ENCODE measurements at regions not wholly inside any gene's neighbourhood (a gene's known extent, or its start where the extent isn't known, plus 50 kb on each side); places are given as distances from the start of the nearest gene placed in this dataset.

DNA sequence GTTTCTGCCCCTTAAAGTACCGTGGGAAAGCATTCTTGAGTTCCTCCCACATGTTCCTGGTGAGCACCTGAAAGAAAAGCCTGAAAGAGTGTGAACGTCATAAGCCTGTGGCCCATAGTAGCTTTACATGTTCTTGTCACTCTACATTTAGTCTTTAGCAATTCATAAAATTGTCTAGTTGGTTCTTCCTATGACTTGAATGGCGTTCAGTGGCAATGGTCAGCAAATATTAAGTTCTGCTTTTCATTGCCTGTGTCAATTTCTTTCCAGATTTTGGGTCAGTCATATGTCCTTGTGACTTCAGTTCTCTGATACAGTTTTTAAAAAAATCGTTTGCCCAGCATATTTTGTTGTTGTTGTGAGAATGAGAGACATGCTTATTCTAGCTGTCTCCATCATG is 650.0 kb upstream of the BOD1L1 start:
- TF ChIP-seq, protein P1, sequence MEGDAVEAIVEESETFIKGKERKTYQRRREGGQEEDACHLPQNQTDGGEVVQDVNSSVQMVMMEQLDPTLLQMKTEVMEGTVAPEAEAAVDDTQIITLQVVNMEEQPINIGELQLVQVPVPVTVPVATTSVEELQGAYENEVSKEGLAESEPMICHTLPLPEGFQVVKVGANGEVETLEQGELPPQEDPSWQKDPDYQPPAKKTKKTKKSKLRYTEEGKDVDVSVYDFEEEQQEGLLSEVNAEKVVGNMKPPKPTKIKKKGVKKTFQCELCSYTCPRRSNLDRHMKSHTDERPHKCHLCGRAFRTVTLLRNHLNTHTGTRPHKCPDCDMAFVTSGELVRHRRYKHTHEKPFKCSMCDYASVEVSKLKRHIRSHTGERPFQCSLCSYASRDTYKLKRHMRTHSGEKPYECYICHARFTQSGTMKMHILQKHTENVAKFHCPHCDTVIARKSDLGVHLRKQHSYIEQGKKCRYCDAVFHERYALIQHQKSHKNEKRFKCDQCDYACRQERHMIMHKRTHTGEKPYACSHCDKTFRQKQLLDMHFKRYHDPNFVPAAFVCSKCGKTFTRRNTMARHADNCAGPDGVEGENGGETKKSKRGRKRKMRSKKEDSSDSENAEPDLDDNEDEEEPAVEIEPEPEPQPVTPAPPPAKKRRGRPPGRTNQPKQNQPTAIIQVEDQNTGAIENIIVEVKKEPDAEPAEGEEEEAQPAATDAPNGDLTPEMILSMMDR (IDR thresholded peaks at IDR 0.05), result no peak
- no peak for TF ChIP-seq POLR2A (IDR thresholded peaks at IDR 0.05)

Measured in vagina (tissue), 2 donors.